Adrenal gland (tissue), 5 donors: ENCODE measurements at regions not wholly inside any gene's neighbourhood (a gene's known extent, or its start where the extent isn't known, plus 50 kb on each side); places are given as distances from the start of the nearest gene placed in this dataset.

ENCODE experiments used
- CTCF ChIP-seq, 6 experiments: fragments of 450-650 bp in 4 of 6; fragments of 200-600 bp in 2 of 6; sonication (generic) in 1 of 6; IDR thresholded peaks; 1 replicate in 5 of 6; 2 replicates in 1 of 6; pipeline versions ENCODE4 v1.5.1 to v1.8.0; 2016 to 2021; ENCODE audit warnings: antibody characterized with exemption in 6 of 6, mild to moderate bottlenecking in 2 of 6, moderate library complexity in 1 of 6
- POLR2A ChIP-seq, 2 donors: fragments of 450-650 bp; IDR thresholded peaks; one replicate each; pipeline ENCODE4 v1.6.1; 2017; ENCODE audit warnings: antibody characterized with exemption in 2 of 2, mild to moderate bottlenecking in 2 of 2, moderate library complexity in 1 of 2
- donor health status: DM: no; HTN: no; CAD: no.

DNA sequence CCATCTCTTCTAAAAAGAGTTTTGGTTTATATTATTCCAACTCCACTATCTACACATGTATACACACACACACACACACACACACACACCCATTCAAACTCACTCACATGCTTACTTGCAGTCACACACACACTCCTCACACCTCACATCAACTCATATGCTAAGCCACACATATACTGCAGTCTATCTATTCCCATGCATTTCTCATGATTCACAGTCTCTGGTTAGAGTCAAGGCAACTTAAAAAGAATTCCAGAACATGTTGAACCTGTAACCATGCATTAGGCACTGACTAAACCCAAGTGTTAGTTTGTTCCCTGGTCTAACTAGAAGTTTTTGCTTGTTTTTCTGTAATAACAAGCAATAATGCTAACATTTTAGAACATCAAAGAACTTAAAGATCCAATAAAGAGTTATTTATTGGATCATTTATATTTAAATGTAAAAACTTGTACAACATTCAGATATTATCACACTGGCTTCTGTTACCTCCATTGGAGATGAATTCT is 931.1 kb downstream of the PLA2G4A start:
- TF ChIP-seq CTCF (IDR thresholded peaks at IDR 0.05) (no peak), POLR2A (IDR thresholded peaks at IDR 0.05) (no peak)
